HepG2 (cell line): ENCODE measurements at regions not wholly inside any gene's neighbourhood (a gene's known extent, or its start where the extent isn't known, plus 50 kb on each side); places are given as distances from the start of the nearest gene placed in this dataset.

ENCODE experiments used
- ARNTL ChIP-seq: sonication (generic); formaldehyde crosslinking; IDR thresholded peaks from 2 replicates; pipeline ENCODE4 v1.4.0; 2020; ENCODE audit warnings: mild to moderate bottlenecking, missing genetic modification reagents
- CREB1 ChIP-seq, 2 experiments: fragments of 450-650 bp in 1 of 2; IDR thresholded peaks; 2 replicates each; pipeline ENCODE4 v1.6.1; 2016 to 2017; ENCODE audit warnings: control low read depth in 1 of 2, mild to moderate bottlenecking in 1 of 2, missing compliant biosample characterization in 1 of 2, missing genetic modification characterization in 1 of 2
- GTF2F1 ChIP-seq: fragments of 150-350 bp; IDR thresholded peaks from 2 replicates; pipeline ENCODE4 v1.6.1; 2014; ENCODE audit warnings: low read length
- NFE2 ChIP-seq: sonication (generic); formaldehyde crosslinking; IDR thresholded peaks from 2 replicates; pipeline ENCODE4 v1.4.0; 2020; ENCODE audit warnings: missing genetic modification reagents
- ZNF264 ChIP-seq: sonication (generic); formaldehyde crosslinking; IDR thresholded peaks from 2 replicates; pipeline ENCODE4 v1.4.0; 2020; ENCODE audit warnings: missing genetic modification reagents
- TF ChIP-seq, protein P1 (sequence below): sonication (generic); formaldehyde crosslinking; IDR thresholded peaks from 2 replicates; pipeline ENCODE4 v1.4.0; 2020; ENCODE audit warnings: low read depth, mild to moderate bottlenecking, missing genetic modification reagents
- TF ChIP-seq, protein P2 (sequence below): sonication (generic); formaldehyde crosslinking; IDR thresholded peaks from 2 replicates; pipeline ENCODE4 v1.8.1; 2023; ENCODE audit warnings: mild to moderate bottlenecking, missing genetic modification reagents

DNA sequence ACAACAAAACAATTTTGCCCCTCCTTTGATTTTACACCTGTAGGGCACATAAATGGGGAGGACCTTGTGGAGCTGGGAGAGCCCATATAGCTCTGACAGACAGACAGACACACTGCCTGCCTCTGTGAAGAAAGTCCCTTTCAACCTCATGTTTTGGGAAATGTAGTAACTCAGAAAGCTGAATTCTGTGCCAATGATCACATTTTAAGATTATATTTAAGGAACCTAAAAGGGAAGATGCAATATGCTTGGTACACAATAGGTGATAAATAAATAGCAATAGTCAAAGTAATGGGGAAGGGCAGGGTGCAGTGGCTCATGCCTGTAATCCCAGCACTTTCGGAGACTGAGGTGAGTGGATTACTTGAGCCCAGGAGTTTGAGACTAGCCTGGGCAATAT lies 446.4 kb upstream of the ID2 start:
- TF ChIP-seq ZNF264 = no peak
- TF ChIP-seq, protein P1, sequence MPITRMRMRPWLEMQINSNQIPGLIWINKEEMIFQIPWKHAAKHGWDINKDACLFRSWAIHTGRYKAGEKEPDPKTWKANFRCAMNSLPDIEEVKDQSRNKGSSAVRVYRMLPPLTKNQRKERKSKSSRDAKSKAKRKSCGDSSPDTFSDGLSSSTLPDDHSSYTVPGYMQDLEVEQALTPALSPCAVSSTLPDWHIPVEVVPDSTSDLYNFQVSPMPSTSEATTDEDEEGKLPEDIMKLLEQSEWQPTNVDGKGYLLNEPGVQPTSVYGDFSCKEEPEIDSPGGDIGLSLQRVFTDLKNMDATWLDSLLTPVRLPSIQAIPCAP (CRISPR knock-in tag) = no peak
- no peak for TF ChIP-seq NFE2 (CRISPR knock-in tag)
- TF ChIP-seq, protein P2, sequence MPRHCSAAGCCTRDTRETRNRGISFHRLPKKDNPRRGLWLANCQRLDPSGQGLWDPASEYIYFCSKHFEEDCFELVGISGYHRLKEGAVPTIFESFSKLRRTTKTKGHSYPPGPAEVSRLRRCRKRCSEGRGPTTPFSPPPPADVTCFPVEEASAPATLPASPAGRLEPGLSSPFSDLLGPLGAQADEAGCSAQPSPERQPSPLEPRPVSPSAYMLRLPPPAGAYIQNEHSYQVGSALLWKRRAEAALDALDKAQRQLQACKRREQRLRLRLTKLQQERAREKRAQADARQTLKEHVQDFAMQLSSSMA (CRISPR knock-in tag) = no peak
- no peak for TF ChIP-seq CREB1 (IDR thresholded peaks at IDR 0.05)
- TF ChIP-seq CREB1 (CRISPR knock-in tag; IDR thresholded peaks at IDR 0.05) = no peak
- TF ChIP-seq GTF2F1 = no peak
- TF ChIP-seq ARNTL (CRISPR knock-in tag) = no peak
